Peyer's patch (tissue), 4 donors: ENCODE measurements at regions not wholly inside any gene's neighbourhood (a gene's known extent, or its start where the extent isn't known, plus 50 kb on each side); places are given as distances from the start of the nearest gene placed in this dataset.

Source experiments
- DNase-seq, 3 donors: peaks; one replicate each; pipeline ENCODE4 v3.0.0-alpha.2; 2017 to 2019
- H3K27ac ChIP-seq, 4 donors: fragments of 200-600 bp; sonication (generic); one replicate each; pipeline ENCODE4 v1.5.1; 2016 to 2019
- H3K27me3 ChIP-seq, 2 donors: fragments of 200-600 bp; sonication (generic); one replicate each; pipeline ENCODE4 v1.5.1; 2019
- H3K36me3 ChIP-seq, 3 donors: fragments of 200-600 bp; sonication (generic); one replicate each; pipeline ENCODE4 v1.5.1; 2016 to 2019
- H3K4me1 ChIP-seq, 4 donors: fragments of 200-600 bp; sonication (generic); one replicate each; pipeline ENCODE4 v1.5.1; 2016 to 2019
- H3K4me3 ChIP-seq, 4 donors: fragments of 200-600 bp; sonication (generic); 1 replicate in 3 of 4; 2 replicates in 1 of 4; pipeline ENCODE4 v1.5.1; 2016 to 2019; ENCODE audit warnings: mild to moderate bottlenecking in 1 of 4
- H3K9me3 ChIP-seq, 4 donors: fragments of 200-600 bp; sonication (generic); one replicate each; pipeline ENCODE4 v1.5.1; 2016 to 2019; ENCODE audit warnings: mild to moderate bottlenecking in 1 of 4
- CTCF ChIP-seq, 6 experiments: fragments of 450-650 bp in 4 of 6; fragments of 200-600 bp in 2 of 6; sonication (generic) in 1 of 6; IDR thresholded peaks; one replicate each; pipeline ENCODE4 v1.5.1; 2017 to 2019; ENCODE audit warnings: antibody characterized with exemption in 6 of 6, mild to moderate bottlenecking in 3 of 6, moderate library complexity in 1 of 6
- POLR2A ChIP-seq, 2 donors: fragments of 450-650 bp; IDR thresholded peaks; one replicate each; pipeline ENCODE4 v1.5.1; 2017; ENCODE audit warnings: antibody characterized with exemption in 2 of 2, mild to moderate bottlenecking in 2 of 2, moderate library complexity in 2 of 2

- Histone ChIP-seq H3K4me3 (no peak overlapping the region), H3K27me3 (no peaks in the 10 kb centered on the region), H3K27ac (no peak overlapping the region), H3K36me3 (no peaks in the 10 kb centered on the region), H3K9me3 (no peaks in the 10 kb centered on the region), H3K4me1 (no peaks in the 10 kb centered on the region)
- TF ChIP-seq CTCF (IDR thresholded peaks at IDR 0.05) (no peak), POLR2A (IDR thresholded peaks at IDR 0.05) (no peak)
- no peak for DNase-seq
Measured at GRCh38 chr4:41373221-41373620, 116.5 kb downstream of the UCHL1 start.

- no peaks in the 10 kb centered on the region for H3K4me1 ChIP-seq
- DNase-seq: no peak
- H3K27ac ChIP-seq: no peak overlapping the region
- H3K27me3 ChIP-seq: no peaks in the 10 kb centered on the region
- no peak overlapping the region for H3K4me3 ChIP-seq
- H3K36me3 ChIP-seq: no peaks in the 10 kb centered on the region
- no peaks in the 10 kb centered on the region for H3K9me3 ChIP-seq
- no peak for TF ChIP-seq POLR2A (IDR thresholded peaks at IDR 0.05)
- no peak for TF ChIP-seq CTCF (IDR thresholded peaks at IDR 0.05)
Measured at GRCh38 chr4:41374490-41374889, 117.8 kb downstream of the UCHL1 start.

GRCh38 chr4:41375561-41375960 lies 118.8 kb downstream of the UCHL1 start:
- Histone ChIP-seq H3K9me3 (no peaks in the 10 kb centered on the region), H3K4me1 (no peaks in the 10 kb centered on the region), H3K27me3 (no peaks in the 10 kb centered on the region), H3K4me3 (no peak overlapping the region), H3K27ac (no peak overlapping the region), H3K36me3 (no peaks in the 10 kb centered on the region)
- TF ChIP-seq POLR2A (IDR thresholded peaks at IDR 0.05): no peak
- TF ChIP-seq CTCF (IDR thresholded peaks at IDR 0.05): no peak
- no peak for DNase-seq

- Histone ChIP-seq H3K4me3 (no peak overlapping the region), H3K4me1 (no peaks in the 10 kb centered on the region), H3K36me3 (no peaks in the 10 kb centered on the region), H3K27ac (no peak overlapping the region), H3K27me3 (no peaks in the 10 kb centered on the region), H3K9me3 (no peaks in the 10 kb centered on the region)
- TF ChIP-seq CTCF (IDR thresholded peaks at IDR 0.05) (no peak), POLR2A (IDR thresholded peaks at IDR 0.05) (no peak)
- DNase-seq: no peak
Measured at GRCh38 chr4:41377196-41377595, 120.5 kb downstream of the UCHL1 start.

- Histone ChIP-seq H3K27ac (no peak overlapping the region), H3K9me3 (no peaks in the 10 kb centered on the region), H3K4me3 (no peak overlapping the region), H3K36me3 (no peaks in the 10 kb centered on the region), H3K4me1 (no peaks in the 10 kb centered on the region), H3K27me3 (no peaks in the 10 kb centered on the region)
- TF ChIP-seq CTCF (IDR thresholded peaks at IDR 0.05) (no peak), POLR2A (IDR thresholded peaks at IDR 0.05) (no peak)
- no peak for DNase-seq
Measured at GRCh38 chr4:41379230-41379629, 122.5 kb downstream of the UCHL1 start.

GRCh38 chr4:41380511-41381157 lies 123.9 kb downstream of the UCHL1 start:
- H3K4me3 ChIP-seq: no peak overlapping the region
- no peaks in the 10 kb centered on the region for H3K9me3 ChIP-seq
- H3K27ac ChIP-seq: no peak overlapping the region
- TF ChIP-seq CTCF (IDR thresholded peaks at IDR 0.05) (no peak), POLR2A (IDR thresholded peaks at IDR 0.05) (no peak)
- H3K36me3 ChIP-seq: no peaks in the 10 kb centered on the region
- no peaks in the 10 kb centered on the region for H3K27me3 ChIP-seq
- no peak for DNase-seq
- H3K4me1 ChIP-seq: peaks cover 0 to 5% (median 0%) of the 10 kb centered on the region in 4 donors
